ENCODE measurements at regions not wholly inside any gene's neighbourhood (a gene's known extent, or its start where the extent isn't known, plus 50 kb on each side); places are given as distances from the start of the nearest gene placed in this dataset.
"Not testable (repeated sequence)": the region's sequence is repeated elsewhere in the genome, so short reads cannot be mapped to it uniquely, and the experiment has no call there.

GRCh38 chr3:144501467-144501866, 529.8 kb downstream of the DIPK2A start:
- Mint-ChIP-seq H3K27me3 (peaks cover 6% of the 10 kb centered on the region), H3K4me1 (ENCODE audit: unreplicated experiment) (no peaks in the 10 kb centered on the region), H3K4me3 (no peak overlapping the region), H3K27ac (no peak overlapping the region), H3K9me3 (no peaks in the 10 kb centered on the region), H3K36me3 (no peaks in the 10 kb centered on the region)
- no peak for DNase-seq (ENCODE audit: extremely low spot score, unreplicated experiment)
- TF ChIP-seq CTCF (conservative IDR thresholded peaks at IDR 0.05), result no peak

DNA sequence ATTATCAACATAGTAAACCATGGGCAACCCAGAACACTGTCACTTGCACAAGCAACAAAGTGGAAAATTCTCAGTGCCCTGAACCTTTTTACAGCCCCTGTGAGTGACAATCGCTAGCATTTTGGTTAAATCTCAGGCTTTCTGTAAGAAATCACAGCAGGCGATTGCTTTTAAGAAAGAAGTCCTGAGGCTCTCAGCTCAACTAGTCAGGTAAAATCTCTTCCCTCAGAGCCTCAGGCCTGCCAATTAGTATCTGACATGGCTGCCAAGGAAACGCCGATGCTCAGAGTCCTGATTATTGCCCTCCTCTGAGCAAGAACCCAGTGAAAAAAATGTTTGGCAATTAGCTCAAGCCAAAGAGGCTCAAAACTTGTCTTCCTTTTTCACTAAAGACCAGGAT, 530.8 kb downstream of the DIPK2A start:
- Mint-ChIP-seq H3K4me3 (no peak overlapping the region), H3K27me3 (peaks cover 6% of the 10 kb centered on the region), H3K4me1 (ENCODE audit: unreplicated experiment) (no peaks in the 10 kb centered on the region), H3K9me3 (no peaks in the 10 kb centered on the region), H3K36me3 (no peaks in the 10 kb centered on the region), H3K27ac (no peak overlapping the region)
- TF ChIP-seq CTCF (conservative IDR thresholded peaks at IDR 0.05), result no peak
- DNase-seq (ENCODE audit: extremely low spot score, unreplicated experiment), result no peak

GRCh38 chr3:144506375-144506774, 534.8 kb downstream of the DIPK2A start:
- H3K36me3 Mint-ChIP-seq; H3K27ac Mint-ChIP-seq; DNase-seq (ENCODE audit: extremely low spot score, unreplicated experiment); H3K4me3 Mint-ChIP-seq; H3K27me3 Mint-ChIP-seq; H3K4me1 Mint-ChIP-seq (ENCODE audit: unreplicated experiment); H3K9me3 Mint-ChIP-seq: not testable (repeated sequence)

GRCh38 chr3:144511346-144511745, 539.7 kb downstream of the DIPK2A start:
- Mint-ChIP-seq H3K27me3 (no peaks in the 10 kb centered on the region), H3K4me1 (ENCODE audit: unreplicated experiment) (no peaks in the 10 kb centered on the region), H3K4me3 (no peak overlapping the region), H3K9me3 (no peaks in the 10 kb centered on the region), H3K27ac (no peak overlapping the region), H3K36me3 (no peaks in the 10 kb centered on the region)
- TF ChIP-seq CTCF (conservative IDR thresholded peaks at IDR 0.05), result no peak
- no peak for DNase-seq (ENCODE audit: extremely low spot score, unreplicated experiment)

GRCh38 chr3:144516026-144516425, 544.4 kb downstream of the DIPK2A start:
- Mint-ChIP-seq H3K4me3 (no peak overlapping the region), H3K36me3 (no peaks in the 10 kb centered on the region), H3K27me3 (peaks cover 3% of the 10 kb centered on the region), H3K9me3 (no peaks in the 10 kb centered on the region), H3K27ac (no peak overlapping the region), H3K4me1 (ENCODE audit: unreplicated experiment) (no peaks in the 10 kb centered on the region)
- DNase-seq (ENCODE audit: extremely low spot score, unreplicated experiment), result no peak
- no peak for TF ChIP-seq CTCF (conservative IDR thresholded peaks at IDR 0.05)

DNA sequence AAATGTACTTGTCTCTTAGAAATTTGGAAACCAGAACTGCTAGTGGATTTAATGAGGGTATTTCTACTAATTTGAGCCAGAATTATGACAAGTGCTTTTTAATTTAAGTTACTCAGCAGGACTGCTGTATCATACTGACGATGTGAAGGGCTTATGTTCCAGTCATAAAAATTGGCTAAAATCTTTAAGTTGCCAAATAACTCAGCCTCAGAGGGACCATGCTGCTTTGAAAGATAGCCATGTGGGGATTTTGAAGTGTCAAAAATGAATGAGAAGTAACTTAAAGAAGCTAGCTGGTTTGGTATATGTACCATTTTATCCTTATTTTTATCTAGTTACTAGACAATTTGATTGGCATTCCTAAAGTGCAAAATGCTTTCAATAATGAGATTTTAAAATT, 545.0 kb downstream of the DIPK2A start:
- Mint-ChIP-seq H3K4me1 (ENCODE audit: unreplicated experiment) (no peaks in the 10 kb centered on the region), H3K27ac (no peak overlapping the region), H3K4me3 (no peak overlapping the region), H3K9me3 (no peaks in the 10 kb centered on the region), H3K27me3 (peaks cover 3% of the 10 kb centered on the region), H3K36me3 (no peaks in the 10 kb centered on the region)
- no peak for DNase-seq (ENCODE audit: extremely low spot score, unreplicated experiment)
- TF ChIP-seq CTCF (conservative IDR thresholded peaks at IDR 0.05), result no peak
